HCT116 (cell line): ENCODE measurements at regions not wholly inside any gene's neighbourhood (a gene's known extent, or its start where the extent isn't known, plus 50 kb on each side); places are given as distances from the start of the nearest gene placed in this dataset.

ENCODE experiments used
- ATAC-seq: fragments of 200-7000 bp; cut with Tn5 transposase; 2 replicates; pipeline ENCODE4 v1.9.1; 2020; ENCODE audit warnings: mild to moderate bottlenecking, moderate library complexity
- BruUV-seq: library from RNA; stranded (reverse); fragments of 400-500 nt; replicated peaks from 2 replicates; lab custom pipeline; 2021; lab: Mats Ljungman, UMichigan
- CTCF ChIA-PET: fragments of 300-600 bp; sonication (Branson Sonifier 250); formaldehyde crosslinking; loops from one replicate; lab custom pipeline; 2021; ENCODE audit warnings: antibody characterized with exemption; lab: Charles Lee
- POLR2A ChIA-PET: fragments of 300-600, 350-600 bp; sonication (Branson Sonifier 250); formaldehyde crosslinking; loops from one replicate; lab custom pipeline; 2021; ENCODE audit warnings: antibody characterized with exemption; lab: Charles Lee
- RAD21 ChIA-PET, 2 experiments: fragments of 300-600 bp; sonication (Branson Sonifier 250); formaldehyde crosslinking; loops; one replicate each; lab custom pipeline; 2023; ENCODE audit warnings: low total read pairs in 2 of 2; ENCODE audit not compliant: uncharacterized antibody in 2 of 2, unreplicated experiment in 2 of 2, low non-redundant PET in 1 of 2; lab: Charles Lee
- DNase-seq: peaks from one replicate; pipeline ENCODE4 v3.0.0-alpha.2; 2010; ENCODE audit warnings: low read depth, low spot score
- H2AFZ ChIP-seq: fragments of 200-600 bp; shearing (Covaris generic), sonication (generic); 2 replicates; pipeline ENCODE4 v1.6.1; 2017; ENCODE audit warnings: low read depth, mixed run types, mixed read lengths, antibody characterized with exemption, low read length; ENCODE audit not compliant: poor library complexity, severe bottlenecking
- H3K27ac ChIP-seq: 2 replicates; pipeline ENCODE4 v1.5.1; 2012; ENCODE audit warnings: low read depth, low read length
- H3K27me3 ChIP-seq: fragments of 200-600 bp; sonication (generic); 2 replicates; pipeline ENCODE4 v1.6.1; 2016; ENCODE audit warnings: mixed run types, low read length, mixed read lengths; ENCODE audit not compliant: insufficient read depth
- H3K36me3 ChIP-seq, 2 experiments: fragments of 200-500 bp in 1 of 2; fragments of 200-600 bp in 1 of 2; sonication (Bioruptor generic) in 1 of 2; sonication (generic) in 1 of 2; 2 replicates each; pipeline versions ENCODE4 v1.5.1 to v1.6.1; 2014 to 2016; ENCODE audit warnings: low read length in 2 of 2, inconsistent platforms in 1 of 2, mixed read lengths in 1 of 2, mixed run types in 1 of 2; ENCODE audit not compliant: insufficient read depth in 2 of 2, control insufficient read depth in 1 of 2
- H3K4me1 ChIP-seq, 2 experiments: fragments of 200-600 bp in 1 of 2; sonication (generic) in 1 of 2; 2 replicates each; pipeline versions ENCODE4 v1.5.1 to v1.6.1; 2012 to 2017; ENCODE audit warnings: low read length in 2 of 2, inconsistent platforms in 1 of 2, mild to moderate bottlenecking in 1 of 2, mixed read lengths in 1 of 2, mixed run types in 1 of 2, moderate library complexity in 1 of 2; ENCODE audit not compliant: insufficient read depth in 2 of 2, control insufficient read depth in 1 of 2
- H3K4me2 ChIP-seq: fragments of 200-600 bp; sonication (generic); 2 replicates; pipeline ENCODE4 v1.6.1; 2017; ENCODE audit warnings: mixed run types, low read length, mixed read lengths
- H3K4me3 ChIP-seq, 2 experiments: fragments of 200-600 bp in 1 of 2; sonication (generic) in 1 of 2; replicated peaks in 1 of 2; 2 replicates each; pipeline ENCODE4 v1.5.1; 2011 to 2016; ENCODE audit warnings: low read length in 2 of 2, control low read depth in 1 of 2, low read depth in 1 of 2, mild to moderate bottlenecking in 1 of 2, mixed read lengths in 1 of 2, mixed run types in 1 of 2
- H3K79me2 ChIP-seq: fragments of 200-600 bp; sonication (generic); 2 replicates; pipeline ENCODE4 v1.6.1; 2017; ENCODE audit warnings: mild to moderate bottlenecking, mixed run types, low read length, moderate library complexity, mixed read lengths; ENCODE audit not compliant: insufficient read depth
- H3K9ac ChIP-seq: fragments of 200-600 bp; sonication (generic); 2 replicates; pipeline ENCODE4 v1.6.1; 2016; ENCODE audit warnings: low read length, mixed read lengths
- H3K9me2 ChIP-seq: fragments of 200-600 bp; sonication (generic), shearing (Covaris generic); 2 replicates; pipeline ENCODE4 v1.6.1; 2017; ENCODE audit warnings: mixed run types, mild to moderate bottlenecking, moderate library complexity; ENCODE audit not compliant: insufficient read depth
- H3K9me3 ChIP-seq, 2 experiments: fragments of 200-500 bp in 1 of 2; fragments of 200-600 bp in 1 of 2; sonication (Bioruptor generic) in 1 of 2; sonication (generic) in 1 of 2; 2 replicates each; pipeline ENCODE4 v1.6.1; 2014 to 2017; ENCODE audit warnings: low read length in 2 of 2, mixed read lengths in 2 of 2, inconsistent platforms in 1 of 2, low read depth in 1 of 2, mild to moderate bottlenecking in 1 of 2, mixed run types in 1 of 2, moderate library complexity in 1 of 2; ENCODE audit not compliant: control insufficient read depth in 1 of 2, insufficient read depth in 1 of 2
- H4K20me1 ChIP-seq: fragments of 200-600 bp; sonication (generic), shearing (Covaris generic); 2 replicates; pipeline ENCODE4 v1.6.1; 2017; ENCODE audit warnings: mixed run types, mild to moderate bottlenecking, moderate library complexity; ENCODE audit not compliant: insufficient read depth
- CBX3 ChIP-seq: IDR thresholded peaks from 2 replicates; pipeline ENCODE4 v1.6.1; 2012; ENCODE audit warnings: low read depth
- CEBPB ChIP-seq: IDR thresholded peaks from 2 replicates; pipeline ENCODE4 v1.6.1; 2012; ENCODE audit warnings: low read depth
- CTCF ChIP-seq, 3 experiments: fragments of 200-600 bp in 1 of 3; sonication (generic) in 1 of 3; IDR thresholded peaks in 2 of 3; conservative IDR thresholded peaks in 1 of 3; 2 replicates each; pipeline ENCODE4 v1.5.1; 2012 to 2017; ENCODE audit warnings: low read depth in 2 of 3, low read length in 2 of 3, antibody characterized with exemption in 1 of 3, borderline replicate concordance in 1 of 3, control low read depth in 1 of 3, mild to moderate bottlenecking in 1 of 3, mixed read lengths in 1 of 3, mixed run types in 1 of 3, moderate library complexity in 1 of 3; ENCODE audit not compliant: insufficient read depth in 1 of 3
- ELF1 ChIP-seq: IDR thresholded peaks from 2 replicates; pipeline ENCODE4 v1.6.1; 2012; ENCODE audit warnings: low read depth, borderline replicate concordance
- EZH2phosphoT487 ChIP-seq: fragments of 200-600 bp; IDR thresholded peaks from 2 replicates; pipeline ENCODE4 v1.6.1; 2018; ENCODE audit warnings: antibody characterized with exemption, borderline replicate concordance
- POLR2A ChIP-seq: IDR thresholded peaks from 2 replicates; pipeline ENCODE4 v1.7.0; 2011; ENCODE audit warnings: borderline replicate concordance; ENCODE audit not compliant: insufficient read depth, insufficient read length; ENCODE audit errors: extremely low read depth
- SIN3A ChIP-seq: IDR thresholded peaks from 2 replicates; pipeline ENCODE4 v1.6.1; 2012; ENCODE audit warnings: low read depth
- TCF7L2 ChIP-seq: IDR thresholded peaks from 2 replicates; pipeline ENCODE4 v1.7.0; 2011; ENCODE audit warnings: borderline replicate concordance, inconsistent platforms; ENCODE audit not compliant: insufficient read depth, insufficient read length; ENCODE audit errors: extremely low read depth
- YY1 ChIP-seq: IDR thresholded peaks from 2 replicates; pipeline ENCODE4 v1.6.1; 2011; ENCODE audit warnings: low read length, low read depth, moderate library complexity, mild to moderate bottlenecking; ENCODE audit not compliant: insufficient replicate concordance; ENCODE audit errors: extremely low read depth
- intact Hi-C: fragments of 100-400 bp; cut with micrococcal nuclease; formaldehyde crosslinking; loops from 2 replicates; pipeline ENCODE4 v1.10.0; 2022
- TF ChIP-seq, protein P1 (sequence below): IDR thresholded peaks from 2 replicates; pipeline ENCODE4 v1.6.1; 2012

DNA sequence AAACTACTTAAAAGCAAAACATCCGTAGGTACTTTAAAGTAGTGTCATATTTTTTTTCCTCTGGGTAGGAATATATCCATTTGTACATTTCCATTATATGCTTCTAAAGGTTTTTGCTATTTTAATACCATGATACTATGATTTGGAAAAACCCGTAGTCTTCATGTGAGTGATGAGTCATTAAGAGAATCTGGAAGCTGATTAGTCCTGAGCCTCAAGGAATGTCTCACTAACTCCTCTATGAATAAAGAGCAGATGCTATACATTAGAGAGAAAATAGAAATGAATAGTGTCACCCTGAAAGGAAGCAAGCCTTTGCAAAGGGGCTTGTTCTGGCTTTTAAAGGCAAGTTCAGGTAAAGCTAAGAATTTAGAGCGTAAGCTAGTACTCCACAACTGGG, 432.1 kb downstream of the CCDC91 start:
- Histone ChIP-seq H3K9me2 (no peaks in the 10 kb centered on the region), H4K20me1 (no peaks in the 10 kb centered on the region), H3K27ac (no peak overlapping the region), H3K4me3 (no peak overlapping the region), H3K36me3 (no peaks in the 10 kb centered on the region), H3K27me3 (no peaks in the 10 kb centered on the region), H2AFZ (no peak overlapping the region), H3K4me2 (no peak overlapping the region), H3K9ac (no peak overlapping the region), H3K9me3 (no peaks in the 10 kb centered on the region), H3K4me1 (no peaks in the 10 kb centered on the region), H3K79me2 (no peaks in the 10 kb centered on the region)
- BruUV-seq: no TSS peak
- ChIA-PET RAD21 (no interaction called here), CTCF (no interaction called here), POLR2A (no interaction called here)
- TF ChIP-seq YY1: no peak
- TF ChIP-seq, protein P1, sequence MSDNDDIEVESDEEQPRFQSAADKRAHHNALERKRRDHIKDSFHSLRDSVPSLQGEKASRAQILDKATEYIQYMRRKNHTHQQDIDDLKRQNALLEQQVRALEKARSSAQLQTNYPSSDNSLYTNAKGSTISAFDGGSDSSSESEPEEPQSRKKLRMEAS: no peak
- no peak for TF ChIP-seq CTCF (IDR thresholded peaks at IDR 0.05 in 2 of 3, conservative IDR thresholded peaks at IDR 0.05 in 1 of 3; ENCODE audit: borderline replicate concordance in 1 of 3, insufficient read depth in 1 of 3, low read depth in 2 of 3, low read length in 2 of 3)
- TF ChIP-seq SIN3A: no peak
- TF ChIP-seq POLR2A: no peak
- TF ChIP-seq CEBPB: no peak
- TF ChIP-seq TCF7L2: no peak
- no peak for TF ChIP-seq EZH2phosphoT487
- TF ChIP-seq ELF1: no peak
- TF ChIP-seq CBX3: no peak
- intact Hi-C loops: no loop called here
- no peak for ATAC-seq
- no peak for DNase-seq
